Stimulated activated CD8-positive, alpha-beta memory T cell treated with anti-CD3 and anti-CD28 coated beads, Interleukin-15, amount 100 ng/mL, for 4 hours (primary cell): ENCODE measurements at regions not wholly inside any gene's neighbourhood (a gene's known extent, or its start where the extent isn't known, plus 50 kb on each side); places are given as distances from the start of the nearest gene placed in this dataset.
"Not testable (repeated sequence)": the region's sequence is repeated elsewhere in the genome, so short reads cannot be mapped to it uniquely, and the experiment has no call there.

Experiments used
- DNase-seq, 2 donors: peaks; one replicate each; pipeline ENCODE4 v3.0.0-alpha.2; 2020; ENCODE audit warnings: low read depth in 2 of 2

DNA sequence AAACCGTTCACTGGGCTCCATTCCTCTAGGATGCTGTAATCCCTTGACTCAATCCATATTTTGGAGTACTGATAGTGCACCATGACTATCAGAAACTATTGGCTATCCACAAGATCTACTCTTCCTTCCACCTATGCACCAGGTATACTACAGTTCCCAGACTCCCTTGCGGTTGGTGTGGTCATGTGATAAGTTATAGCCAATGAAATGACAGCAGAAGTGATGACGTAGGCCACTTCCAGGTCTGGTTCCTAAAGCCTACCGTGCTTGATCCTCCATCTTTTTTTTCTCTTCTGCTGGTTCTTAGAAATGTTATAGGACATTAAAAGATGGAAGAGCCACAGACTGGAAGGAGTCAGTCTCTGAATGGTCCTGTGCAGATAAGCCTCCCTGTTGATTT is 278.8 kb upstream of the C16orf82 start:
- no peak for DNase-seq

DNA sequence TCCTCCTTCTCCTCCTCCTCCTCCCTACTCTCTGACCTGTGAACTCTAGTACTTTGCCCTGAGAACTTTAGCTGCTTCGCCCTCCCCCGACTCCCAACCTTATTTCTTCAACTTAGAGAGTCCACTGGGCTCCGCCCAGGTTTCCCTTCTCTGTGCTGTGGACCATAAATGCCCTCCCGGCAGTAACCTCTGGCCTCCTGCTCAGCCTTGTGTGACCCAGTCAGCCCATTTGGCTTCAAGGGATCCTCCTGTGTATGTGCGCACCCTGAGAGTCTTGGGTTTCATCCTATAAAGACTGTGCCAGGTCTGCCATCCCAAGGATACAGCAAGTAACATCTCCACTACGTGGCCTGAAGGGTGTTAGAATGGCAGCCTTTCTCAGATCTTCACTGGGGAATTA is 275.6 kb upstream of the C16orf82 start:
- no peak for DNase-seq

DNA sequence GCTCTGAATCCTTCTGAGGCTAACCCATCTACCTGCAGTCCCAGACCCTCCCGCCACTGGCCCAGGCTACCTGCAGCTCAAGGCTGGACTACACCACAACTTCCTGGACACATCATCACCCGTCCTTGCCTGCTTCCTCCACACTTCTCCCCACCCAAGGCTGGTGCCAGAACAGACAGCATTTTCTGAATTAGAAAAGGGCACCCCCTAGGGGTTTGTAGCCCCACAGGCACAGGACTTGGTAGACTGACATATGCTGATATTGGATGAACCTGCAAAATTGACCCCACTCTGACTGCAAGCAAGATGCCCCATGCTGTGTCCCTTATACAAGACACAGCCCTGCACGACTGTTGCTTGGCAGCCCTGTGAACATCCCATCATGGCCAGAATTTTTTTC is 271.5 kb upstream of the C16orf82 start:
- no peak for DNase-seq

DNA sequence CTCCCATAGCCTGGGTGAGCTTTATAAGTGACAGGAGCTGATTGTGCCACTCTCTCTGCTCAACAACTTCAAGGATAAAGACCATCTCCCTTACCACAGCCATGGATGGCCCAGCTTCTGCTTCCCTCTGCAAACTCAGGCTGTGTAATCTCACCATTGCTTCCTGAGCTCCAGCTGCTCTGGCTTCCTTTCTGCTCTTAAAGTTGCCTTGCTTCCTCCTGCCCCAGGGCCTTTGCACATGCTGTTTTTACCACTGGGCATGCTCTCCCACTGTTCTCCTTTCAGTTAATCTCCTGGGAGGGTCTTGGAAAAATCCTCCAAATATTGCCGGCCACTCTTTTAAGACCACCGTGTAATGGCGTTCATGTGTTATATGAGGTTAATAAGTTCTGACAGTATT is 265.1 kb upstream of the C16orf82 start:
- no peak for DNase-seq

DNA sequence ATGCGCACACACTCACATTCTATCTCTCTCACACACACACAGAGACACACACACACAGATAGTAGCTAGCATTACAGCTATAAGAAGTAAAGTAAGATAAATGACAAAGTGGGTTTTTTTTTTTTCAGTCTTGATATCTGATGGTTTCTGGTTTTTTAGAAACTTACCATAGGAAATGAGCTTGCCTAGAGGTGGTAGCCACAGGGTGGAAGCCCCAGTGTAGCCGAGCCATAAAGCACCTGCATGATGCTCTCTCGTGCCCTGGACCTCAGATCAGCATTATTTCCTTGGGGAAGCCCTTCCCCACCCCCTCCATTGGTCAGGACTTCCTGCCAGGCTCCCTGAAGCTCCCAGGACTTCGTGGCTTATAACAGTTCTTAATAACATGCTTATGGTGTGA is 264.3 kb upstream of the C16orf82 start:
- DNase-seq = no peak

DNA sequence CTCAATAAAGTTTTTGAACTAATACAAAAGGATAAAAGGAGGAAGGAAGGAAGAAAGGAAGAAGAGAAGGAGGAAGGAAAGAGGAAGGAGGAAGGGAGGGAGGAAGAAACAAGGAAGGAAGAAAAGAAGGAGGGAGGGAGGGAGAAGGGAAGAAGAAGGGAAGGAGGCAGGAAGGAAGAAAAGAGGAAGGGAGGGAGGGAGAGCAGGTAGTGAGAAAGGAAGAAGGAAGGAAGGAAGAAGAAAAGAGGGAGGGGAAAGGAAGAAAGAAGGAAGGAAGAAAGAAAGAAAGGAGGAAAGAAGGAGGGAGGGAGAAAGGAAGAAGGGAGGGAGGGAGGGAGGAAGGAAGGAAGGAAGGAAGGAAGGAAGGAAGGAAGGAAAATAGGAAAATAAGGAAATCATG is 263.8 kb upstream of the C16orf82 start:
- DNase-seq = no peak

DNA sequence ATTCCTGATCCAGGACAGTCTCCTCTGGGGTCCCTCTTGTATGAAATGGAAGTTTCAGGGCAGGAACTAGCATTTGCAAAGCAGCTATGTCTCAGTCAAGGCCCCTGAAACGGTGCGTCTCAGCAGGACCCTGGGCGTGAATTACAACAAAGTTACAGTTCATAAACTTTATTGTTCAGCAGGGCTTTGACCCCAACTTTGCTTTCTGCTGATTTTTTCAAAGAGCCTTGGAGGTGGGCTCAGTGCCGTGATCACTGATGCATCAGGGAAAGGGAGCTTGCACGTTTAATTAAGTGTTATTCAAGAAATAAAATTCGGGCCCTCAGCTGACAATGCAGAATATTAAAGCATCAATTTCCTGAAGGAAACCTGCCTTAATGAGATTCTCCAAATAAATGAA is 260.1 kb upstream of the C16orf82 start:
- DNase-seq = no peak

DNA sequence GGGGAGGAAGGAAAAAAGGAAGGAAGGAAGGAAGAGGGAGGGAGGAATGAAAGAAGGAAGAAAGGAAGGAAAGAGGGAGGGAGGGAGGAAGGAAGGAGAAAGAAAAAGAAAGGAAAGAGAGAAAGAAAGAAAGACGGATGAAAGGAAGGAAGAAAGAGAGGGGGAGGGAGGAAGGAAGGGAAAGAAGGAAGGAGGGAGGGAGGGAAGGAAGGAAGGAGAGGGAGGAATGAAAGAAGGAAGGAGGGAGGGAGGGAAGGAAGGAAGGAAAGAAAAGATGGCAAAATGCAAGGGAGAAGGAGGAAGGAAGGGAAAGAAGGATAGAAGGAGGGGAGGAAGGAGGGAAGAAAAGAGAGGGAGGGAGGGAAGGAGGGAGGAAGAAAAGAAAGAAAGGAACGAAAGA is 257.3 kb upstream of the C16orf82 start:
- no peak for DNase-seq

DNA sequence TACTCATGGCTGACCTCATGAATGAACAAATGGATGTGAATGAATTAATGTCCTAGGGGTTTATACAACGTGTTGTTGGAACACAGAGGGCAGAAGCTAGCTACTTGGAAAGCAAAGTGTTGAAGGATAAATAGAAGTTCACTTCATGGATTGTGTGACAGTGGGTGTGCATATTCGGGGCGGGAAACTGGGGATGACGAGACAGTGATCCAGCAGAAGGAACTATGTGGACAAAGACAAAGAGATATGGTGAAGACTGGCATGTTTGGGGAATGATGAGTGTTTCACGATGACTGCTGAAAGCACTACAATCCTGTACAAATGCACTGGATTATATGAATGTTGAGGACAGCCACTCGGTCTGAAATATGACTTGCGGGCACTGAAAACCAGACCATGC is 250.5 kb upstream of the C16orf82 start:
- no peak for DNase-seq

DNA sequence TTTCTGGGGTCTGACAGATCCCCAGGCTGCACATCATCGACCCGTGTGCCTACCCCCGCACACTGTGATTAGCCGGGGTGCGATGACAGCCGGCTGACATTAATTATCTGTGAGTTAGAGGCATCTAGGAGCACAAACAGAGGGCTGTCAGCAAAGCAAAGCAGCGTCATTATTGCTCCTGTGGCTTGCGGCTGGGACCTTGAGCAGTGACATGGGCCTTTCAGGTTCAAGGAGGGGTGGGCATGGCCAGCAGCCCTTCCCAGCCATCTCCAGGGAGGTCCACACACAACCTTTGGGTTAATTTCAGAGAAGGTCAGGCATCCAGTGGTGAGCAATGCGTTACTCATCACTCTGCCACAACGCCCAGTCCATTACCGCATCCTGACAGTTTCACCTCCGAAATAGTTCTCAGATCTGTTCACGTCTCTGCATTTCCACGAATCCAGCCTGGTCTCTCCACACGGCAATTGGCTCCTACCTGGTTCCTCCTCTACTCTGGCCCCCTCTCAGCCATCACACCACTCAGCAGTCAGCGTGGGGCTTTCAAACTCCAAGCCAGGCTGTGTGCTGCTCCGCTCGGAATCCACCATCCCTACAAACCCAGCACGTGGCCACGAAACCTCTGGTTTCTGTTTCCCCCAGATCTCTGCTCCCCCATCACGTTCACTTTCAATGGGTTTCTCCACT is 249.7 kb upstream of the C16orf82 start:
- DNase-seq = no peak

DNA sequence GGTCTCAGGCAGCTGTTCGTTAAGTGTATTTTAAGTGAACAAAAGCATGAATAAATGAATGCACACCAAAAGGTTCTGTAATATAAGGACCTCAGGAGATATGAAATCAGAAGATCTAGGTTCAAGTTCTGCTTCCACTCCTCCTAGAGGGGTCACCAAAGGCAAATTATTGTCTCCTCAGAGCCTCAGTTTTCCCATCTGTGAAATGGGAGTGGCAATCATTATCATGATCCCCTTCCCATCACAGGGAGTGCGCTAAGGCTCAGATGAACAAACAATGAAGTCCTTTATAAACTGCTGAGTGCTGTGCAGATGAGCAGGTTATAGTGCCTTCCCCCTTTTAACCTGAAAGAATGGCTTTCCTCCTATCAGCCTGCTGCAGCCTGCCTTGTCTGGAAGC is 248.3 kb upstream of the C16orf82 start:
- no peak for DNase-seq

DNA sequence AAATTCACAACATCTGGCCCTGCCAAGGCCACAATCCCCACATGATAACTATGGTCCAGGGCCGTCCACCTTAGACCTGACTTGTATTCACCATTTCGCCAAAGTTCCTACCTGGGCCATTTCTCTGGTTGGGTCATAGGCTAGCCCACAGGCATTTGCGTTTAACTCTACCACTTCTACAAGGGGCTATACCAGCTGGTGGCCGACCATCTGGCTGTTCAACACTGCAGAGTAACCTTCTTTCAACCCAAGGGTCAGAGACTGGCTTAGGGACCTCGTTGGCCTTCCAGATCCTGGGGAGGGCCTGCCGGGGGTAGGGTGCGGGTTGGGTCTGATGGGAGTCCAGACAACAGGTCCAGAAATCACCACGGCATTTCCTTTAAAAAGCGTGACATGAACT is 242.3 kb upstream of the C16orf82 start:
- DNase-seq = no peak

DNA sequence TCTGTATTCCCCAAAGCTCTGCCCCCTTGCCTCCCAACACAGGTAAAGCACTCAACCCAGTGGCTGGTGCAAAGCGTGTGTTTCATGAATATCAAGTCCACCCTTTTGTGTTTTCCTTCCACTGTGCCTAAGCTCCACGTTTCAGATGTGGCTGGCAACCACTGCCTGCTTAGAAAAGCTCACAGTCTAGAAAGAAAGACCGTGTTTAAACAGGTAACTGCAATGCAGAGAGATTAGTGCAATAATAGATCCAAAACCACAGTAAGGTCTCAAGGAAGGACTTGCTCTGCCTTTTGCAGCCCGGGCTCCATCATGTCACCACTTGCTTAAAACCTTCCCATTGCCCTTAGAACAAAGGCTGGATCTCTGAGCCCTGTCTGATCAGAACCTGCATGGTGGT is 240.2 kb upstream of the C16orf82 start:
- no peak for DNase-seq

DNA sequence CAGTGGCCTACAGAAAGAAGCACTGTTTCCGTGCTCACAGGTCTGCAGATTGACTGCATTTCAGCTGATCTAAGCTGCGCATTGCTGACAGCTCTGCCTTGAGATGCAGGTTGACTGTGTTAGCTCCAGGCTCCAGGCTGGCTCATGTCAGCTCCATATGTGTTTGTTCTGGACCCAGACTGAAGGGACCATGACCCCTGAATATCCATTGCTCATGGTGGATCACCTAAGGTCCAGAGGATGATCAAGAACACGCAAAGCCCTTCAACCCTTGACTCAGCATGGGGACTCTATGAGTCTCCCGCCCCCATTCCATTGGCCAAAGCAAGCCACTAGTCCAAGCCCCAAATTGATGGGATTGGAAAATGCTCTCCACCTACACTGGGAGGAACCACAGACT is 239.3 kb upstream of the C16orf82 start:
- DNase-seq = no peak

DNA sequence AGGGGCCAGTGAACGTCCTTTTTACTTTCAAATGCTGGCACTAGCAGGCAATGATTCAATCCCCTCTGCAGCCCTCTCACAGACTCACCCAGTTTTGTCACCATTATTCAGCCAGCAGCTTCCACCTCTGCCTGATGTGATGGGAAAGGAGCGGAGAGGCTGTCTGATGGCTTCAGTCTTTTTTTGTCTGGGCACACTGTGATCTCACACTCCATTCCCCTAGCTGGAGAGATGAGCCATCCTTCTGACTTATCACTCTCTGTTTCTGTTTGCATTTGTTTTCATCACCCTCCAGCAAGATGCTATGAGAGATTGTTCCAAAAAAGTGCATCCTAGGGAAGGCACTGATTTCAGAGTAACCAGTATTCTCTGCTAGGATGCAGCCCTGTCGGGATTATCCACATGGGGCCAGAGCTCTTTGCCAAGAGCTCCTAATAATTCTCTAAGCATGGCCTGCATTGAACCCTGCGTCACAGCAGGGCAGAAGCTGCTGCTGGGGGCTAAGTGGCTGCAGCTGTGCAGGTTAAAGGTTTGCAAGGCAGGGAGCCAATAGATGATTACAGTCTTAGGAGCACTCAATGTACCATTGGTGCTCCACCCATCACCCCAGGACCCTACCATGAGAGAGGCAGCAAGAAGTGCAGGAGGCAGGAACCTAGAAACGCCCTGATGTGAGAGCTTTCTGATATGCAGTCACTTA is 236.1 kb upstream of the C16orf82 start:
- no peak for DNase-seq

DNA sequence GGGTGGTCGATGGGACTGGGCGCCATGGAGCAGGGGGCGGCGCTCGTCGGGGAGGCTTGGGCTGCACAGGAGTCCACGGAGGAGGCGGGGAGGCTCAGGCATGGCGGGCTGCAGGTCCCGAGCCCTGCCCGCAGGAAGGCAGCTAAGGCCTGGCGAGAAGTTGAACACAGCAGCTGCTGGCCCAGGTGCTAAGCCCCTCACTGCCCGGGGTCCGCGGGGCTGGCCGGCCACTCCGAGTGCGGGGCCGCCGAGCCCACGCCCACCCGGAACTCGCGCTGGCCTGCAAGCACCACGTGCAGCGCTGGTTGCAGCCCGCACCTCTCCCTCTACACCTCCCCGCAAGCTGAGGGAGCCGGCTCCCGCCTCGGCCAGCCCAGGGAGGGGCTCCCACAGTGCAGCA is 230.6 kb upstream of the C16orf82 start:
- not testable (repeated sequence) for DNase-seq

DNA sequence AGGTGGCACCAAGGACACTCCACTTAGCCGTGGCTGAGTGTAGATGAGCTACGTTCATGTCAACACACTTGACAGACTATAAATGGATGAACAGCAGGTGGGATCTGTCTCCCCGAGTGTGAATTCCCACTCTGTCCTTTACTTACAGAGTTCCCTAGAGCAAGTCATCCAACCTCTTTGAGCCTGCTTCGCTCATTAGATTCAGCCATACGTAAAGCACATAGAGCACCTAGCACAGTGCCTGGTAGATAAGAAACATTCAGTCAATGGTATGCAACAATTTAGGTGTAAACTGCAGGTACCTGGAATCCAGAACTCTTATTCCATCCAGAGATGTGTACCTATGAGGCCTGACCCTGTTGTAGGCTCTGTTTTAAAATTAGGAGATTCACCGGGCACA is 227.8 kb upstream of the C16orf82 start:
- DNase-seq = no peak

DNA sequence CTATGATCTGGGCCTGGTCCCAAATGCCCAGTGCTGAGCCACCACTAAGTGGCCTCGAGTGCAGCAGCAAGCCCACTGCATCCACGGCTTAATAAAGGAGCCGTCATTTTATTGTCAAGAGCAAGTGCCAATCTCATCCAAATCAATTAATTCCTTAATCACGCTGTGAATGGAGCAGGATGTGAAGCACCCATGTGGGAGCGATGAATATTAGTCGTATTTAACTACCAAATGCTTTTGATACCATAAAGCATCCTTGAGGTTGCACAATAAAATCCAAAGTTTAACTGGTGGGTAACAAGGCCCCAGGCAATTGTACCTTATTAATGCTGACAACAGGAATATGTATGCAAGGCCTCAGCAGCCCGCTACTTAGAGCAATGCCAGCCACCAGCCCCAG is 226.0 kb upstream of the C16orf82 start:
- no peak for DNase-seq

DNA sequence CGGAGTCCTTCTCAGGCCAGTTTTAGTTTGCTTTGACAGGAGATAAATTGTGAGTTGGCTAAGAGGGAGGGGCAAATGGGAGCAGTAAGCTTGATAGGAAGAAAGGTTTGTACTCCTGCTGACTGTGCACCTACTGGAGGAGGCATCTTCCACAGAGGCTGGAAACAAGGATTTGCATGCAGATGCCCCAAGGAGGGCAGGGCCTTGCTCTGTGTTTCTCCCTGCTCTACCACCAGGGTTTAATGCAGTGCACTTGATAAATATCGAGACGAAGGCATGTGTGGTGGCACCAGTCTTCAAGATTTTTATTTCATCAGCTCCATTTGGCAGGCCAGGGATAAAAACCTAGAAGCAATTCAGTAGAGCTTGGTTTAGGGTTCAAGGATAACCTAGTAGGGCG is 210.5 kb upstream of the C16orf82 start:
- DNase-seq = no peak

DNA sequence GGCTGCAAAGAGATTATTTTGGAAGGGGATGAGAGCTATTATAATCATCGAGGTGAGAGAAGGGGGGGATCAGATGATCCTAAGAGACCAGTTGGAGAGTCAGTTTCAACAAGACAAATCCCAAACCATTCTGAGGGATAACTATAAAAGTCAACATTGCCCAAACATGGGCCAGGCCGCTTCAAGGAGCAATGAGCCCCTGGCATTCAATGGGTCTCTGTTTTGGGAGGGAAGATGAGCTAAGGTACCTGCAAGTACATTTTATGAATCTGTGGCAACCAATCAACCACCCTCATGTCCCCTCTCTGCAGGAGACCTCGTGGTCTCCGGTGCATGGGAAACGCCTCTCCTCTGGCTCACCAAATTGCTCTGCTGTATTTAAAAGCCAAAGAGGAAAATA is 209.9 kb upstream of the C16orf82 start:
- no peak for DNase-seq

DNA sequence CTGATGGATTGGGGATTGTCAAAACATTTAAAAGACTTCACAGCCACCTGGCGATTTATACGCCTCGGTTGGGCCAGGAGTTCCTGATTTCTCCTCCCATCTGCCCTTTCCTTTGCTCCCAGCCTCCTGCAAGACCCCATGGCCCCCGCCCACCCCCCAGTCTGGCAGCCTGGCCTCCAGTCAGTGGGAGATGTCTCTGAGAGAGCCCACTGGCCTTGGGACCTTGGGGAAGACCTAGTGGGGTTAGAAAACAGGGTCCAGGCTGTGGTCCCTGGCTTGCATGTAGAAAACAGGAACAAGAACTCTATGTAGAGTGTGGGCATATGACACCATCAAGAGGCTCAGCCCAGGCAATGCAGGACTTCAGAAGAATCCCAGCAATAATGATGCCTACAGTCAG is 209.4 kb upstream of the C16orf82 start:
- DNase-seq = no peak

DNA sequence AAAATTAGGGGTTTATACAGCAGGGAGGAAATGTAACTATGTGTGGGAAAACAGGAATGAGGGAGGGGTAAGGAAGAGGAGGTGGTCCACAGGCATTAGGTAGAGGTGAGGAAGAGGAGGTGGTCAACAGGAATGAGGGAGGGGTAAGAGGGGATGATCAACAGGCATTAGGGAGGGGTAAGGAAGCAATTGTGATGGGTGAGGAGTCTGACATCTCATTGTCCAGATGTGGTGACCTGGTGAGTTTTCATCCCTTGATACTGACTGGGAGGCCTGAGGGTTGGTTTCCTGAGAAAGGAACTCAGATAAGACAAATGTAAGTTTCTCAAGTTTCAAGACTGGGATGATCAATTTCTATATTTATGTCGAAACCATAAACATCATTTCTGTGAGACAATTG is 206.2 kb upstream of the C16orf82 start:
- DNase-seq = no peak

DNA sequence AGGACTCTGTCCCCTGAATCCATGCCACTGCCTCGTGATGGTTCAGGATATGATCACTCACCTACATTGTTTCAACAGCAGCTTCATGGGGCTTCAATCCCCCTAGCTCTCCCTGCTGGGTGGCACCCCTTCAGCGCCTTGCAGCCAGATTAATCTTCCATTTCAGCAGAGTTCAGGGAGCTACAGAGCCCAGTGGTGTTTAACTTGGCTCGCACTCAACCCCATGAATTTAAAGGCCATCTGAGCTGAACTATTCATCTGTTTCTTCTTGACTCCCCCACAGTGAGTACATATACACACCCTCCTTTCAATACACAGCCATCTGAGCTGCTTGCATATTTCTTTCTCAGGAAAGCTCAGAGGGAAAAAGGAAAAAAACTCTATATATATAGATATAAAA is 202.8 kb upstream of the C16orf82 start:
- DNase-seq = no peak

DNA sequence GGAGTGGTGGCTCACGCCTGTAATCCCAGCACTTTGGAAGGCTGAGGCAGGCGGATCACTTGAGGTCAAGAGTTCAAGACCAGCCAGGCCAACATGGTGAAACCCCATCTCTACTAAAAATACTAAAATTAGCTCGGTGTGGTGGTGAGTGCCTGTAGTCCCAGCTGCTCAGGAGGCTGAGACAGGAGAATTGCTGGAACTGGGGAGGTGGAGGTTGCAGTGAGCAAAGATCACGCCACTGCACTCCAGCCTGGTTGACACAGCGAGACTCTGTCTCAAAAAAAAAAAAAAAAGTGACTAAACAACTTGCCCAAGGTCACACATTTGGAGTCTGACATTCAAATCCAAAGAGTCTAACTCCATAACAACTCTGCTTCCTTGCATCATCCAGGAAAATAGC is 192.4 kb upstream of the C16orf82 start:
- DNase-seq = not testable (repeated sequence)
